GM06990 (cell line): ENCODE measurements at regions not wholly inside any gene's neighbourhood (a gene's known extent, or its start where the extent isn't known, plus 50 kb on each side); places are given as distances from the start of the nearest gene placed in this dataset.

Source experiments
- DNase-seq: peaks from one replicate; pipeline ENCODE4 v3.0.0-alpha.2; 2011; ENCODE audit not compliant: insufficient read length; ENCODE audit errors: extremely low read depth
- H3K27me3 ChIP-seq: replicated peaks from 2 replicates; pipeline ENCODE4 v1.6.0; 2011; ENCODE audit warnings: low read length; ENCODE audit not compliant: control insufficient read depth, insufficient read depth
- H3K36me3 ChIP-seq: 2 replicates; pipeline ENCODE4 v1.5.1; 2011; ENCODE audit warnings: low read length; ENCODE audit not compliant: control insufficient read depth, insufficient read depth
- H3K4me3 ChIP-seq: replicated peaks from 2 replicates; pipeline ENCODE4 v1.5.1; 2011; ENCODE audit warnings: low read depth, mild to moderate bottlenecking, control low read depth, low read length
- TF ChIP-seq, protein P1 (sequence below): IDR thresholded peaks from 2 replicates; pipeline ENCODE4 v1.5.1; 2011; ENCODE audit warnings: low read length, control low read depth, mild to moderate bottlenecking, inconsistent platforms; ENCODE audit not compliant: insufficient read depth, poor library complexity, severe bottlenecking

DNA sequence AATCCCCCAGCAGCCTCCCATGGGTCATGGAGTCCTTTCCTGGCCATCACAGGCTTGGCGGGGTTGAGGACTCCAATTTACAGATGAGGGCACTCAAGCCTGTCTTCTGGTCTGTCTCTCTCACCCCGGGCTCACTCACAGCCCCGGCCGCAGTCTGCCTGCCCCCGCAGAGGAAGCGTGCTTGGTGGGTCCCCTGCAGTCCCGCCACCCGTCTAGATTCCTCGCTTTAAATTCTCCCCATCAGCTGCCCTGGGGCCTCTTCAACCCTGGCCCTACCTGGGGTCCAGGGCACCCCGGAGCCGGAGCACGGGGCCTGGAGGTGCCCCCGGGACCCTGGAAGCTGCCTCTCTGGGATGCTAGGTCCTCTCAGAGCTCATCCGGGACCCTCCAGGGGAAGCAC, 92.9 kb downstream of the ENGASE start:
- no peak for DNase-seq
- Histone ChIP-seq H3K4me3 (no peak overlapping the region), H3K27me3 (no peaks in the 10 kb centered on the region; the same call in 1 of the 2 replicates)

DNA sequence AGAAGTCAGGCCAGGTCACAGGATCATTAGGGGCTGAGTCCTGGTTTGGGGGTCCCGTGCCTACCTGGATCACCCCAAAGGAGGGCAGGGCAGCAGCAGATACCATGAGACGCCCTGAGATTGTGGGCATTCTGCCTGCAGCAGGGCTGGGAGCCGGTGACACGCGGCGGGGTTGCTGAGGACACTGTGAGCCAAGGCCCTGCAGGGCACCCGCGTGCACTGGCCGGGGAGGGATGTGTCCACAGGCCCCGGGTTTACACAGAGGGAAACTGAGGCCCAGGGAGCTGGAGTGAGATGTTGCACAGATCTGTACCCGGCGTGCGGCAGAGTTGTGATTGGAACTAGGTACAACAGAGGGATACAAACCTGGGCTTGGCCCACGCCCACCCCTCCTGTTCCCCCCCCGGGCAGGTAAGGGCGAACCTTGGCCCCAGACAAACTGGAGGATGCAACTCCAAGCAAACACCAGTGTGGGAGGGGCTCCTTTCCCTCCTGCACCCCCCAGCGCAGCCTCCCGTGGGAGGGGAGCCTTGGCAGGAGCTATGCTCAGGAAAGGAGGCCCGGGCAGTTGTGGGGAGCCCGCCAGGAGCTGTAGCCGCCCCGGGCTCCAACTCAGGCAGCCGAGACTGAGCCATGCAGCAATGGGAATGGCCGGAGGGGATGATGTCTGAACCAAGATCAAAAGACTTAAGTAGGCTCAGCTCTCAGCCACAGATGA, 91.3 kb downstream of the ENGASE start:
- Histone ChIP-seq H3K4me3 (no peak overlapping the region), H3K36me3 (no peaks in the 10 kb centered on the region), H3K27me3 (no peaks in the 10 kb centered on the region; the same call in 1 of the 2 replicates)
- TF ChIP-seq, protein P1, sequence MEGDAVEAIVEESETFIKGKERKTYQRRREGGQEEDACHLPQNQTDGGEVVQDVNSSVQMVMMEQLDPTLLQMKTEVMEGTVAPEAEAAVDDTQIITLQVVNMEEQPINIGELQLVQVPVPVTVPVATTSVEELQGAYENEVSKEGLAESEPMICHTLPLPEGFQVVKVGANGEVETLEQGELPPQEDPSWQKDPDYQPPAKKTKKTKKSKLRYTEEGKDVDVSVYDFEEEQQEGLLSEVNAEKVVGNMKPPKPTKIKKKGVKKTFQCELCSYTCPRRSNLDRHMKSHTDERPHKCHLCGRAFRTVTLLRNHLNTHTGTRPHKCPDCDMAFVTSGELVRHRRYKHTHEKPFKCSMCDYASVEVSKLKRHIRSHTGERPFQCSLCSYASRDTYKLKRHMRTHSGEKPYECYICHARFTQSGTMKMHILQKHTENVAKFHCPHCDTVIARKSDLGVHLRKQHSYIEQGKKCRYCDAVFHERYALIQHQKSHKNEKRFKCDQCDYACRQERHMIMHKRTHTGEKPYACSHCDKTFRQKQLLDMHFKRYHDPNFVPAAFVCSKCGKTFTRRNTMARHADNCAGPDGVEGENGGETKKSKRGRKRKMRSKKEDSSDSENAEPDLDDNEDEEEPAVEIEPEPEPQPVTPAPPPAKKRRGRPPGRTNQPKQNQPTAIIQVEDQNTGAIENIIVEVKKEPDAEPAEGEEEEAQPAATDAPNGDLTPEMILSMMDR: no peak
- no peak for DNase-seq

More for the DNA sequence above, 92.9 kb downstream of the ENGASE start:
- TF ChIP-seq, protein P1: no peak
- no peaks in the 10 kb centered on the region for H3K36me3 ChIP-seq

DNA sequence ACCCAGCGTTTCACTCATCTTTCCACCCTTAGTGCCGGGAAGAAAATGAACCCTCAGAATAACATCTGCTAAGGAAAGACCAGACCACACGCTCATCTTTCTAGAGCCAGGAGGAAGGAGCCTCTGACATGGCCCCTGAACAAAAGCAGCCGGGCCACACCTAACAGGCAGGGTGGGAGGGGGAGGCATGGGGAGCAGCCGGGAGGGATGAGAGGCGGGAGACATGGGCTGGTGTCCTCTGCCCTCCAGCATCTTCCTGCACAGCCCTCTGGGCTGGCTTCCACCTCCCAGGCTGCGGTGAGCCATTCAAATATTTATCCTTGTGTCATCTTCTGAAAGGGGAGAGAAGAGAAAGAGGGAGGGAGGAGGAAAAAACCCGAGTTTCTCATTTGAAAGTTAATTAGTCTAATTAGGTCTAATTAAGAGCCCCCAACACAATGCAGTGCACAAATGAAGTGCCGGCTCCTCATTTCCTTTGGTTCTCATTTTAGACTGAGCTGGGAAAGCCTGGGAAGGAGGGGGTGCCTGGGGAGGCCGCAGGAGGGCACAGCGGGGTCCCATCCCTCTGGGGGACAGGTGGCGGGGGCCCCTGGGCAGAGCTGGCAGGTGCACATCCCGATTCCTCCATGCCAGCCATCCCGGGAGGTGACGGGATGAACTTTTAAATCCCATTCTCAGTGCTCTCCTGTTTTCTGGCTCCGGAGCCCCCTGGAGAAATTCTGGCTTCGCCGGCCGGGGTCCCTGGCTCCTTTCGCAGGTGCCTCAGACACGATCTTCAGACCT, 90.5 kb downstream of the ENGASE start:
- no peaks in the 10 kb centered on the region; the same call in 1 of the 2 replicates for H3K27me3 ChIP-seq
- H3K36me3 ChIP-seq: no peaks in the 10 kb centered on the region
- TF ChIP-seq, protein P1: no peak
- DNase-seq: no peak
- no peak overlapping the region for H3K4me3 ChIP-seq

DNA sequence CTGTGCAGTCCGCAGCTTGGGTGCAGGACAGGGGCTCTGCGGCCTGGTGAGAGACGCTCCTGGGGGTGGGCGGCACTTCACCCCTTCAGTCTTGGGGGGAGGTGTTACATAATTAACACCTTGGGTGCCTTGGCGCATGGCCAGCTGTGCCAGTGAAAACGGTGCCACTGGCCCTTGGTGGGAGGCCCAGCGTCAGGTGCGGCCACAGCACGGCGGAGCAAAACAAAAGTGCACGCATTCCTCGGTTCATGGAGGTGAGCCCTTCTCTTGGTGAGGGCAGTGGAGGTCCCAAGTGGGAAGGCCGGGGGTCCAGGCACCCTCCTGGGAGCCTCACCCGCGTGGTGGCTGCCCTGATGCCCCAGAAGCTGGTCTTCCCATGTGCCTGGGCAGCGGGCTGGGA, 89.8 kb downstream of the ENGASE start:
- no peak for DNase-seq
- no peaks in the 10 kb centered on the region for H3K36me3 ChIP-seq
- no peak overlapping the region for H3K4me3 ChIP-seq
- TF ChIP-seq, protein P1: no peak
- H3K27me3 ChIP-seq: no peaks in the 10 kb centered on the region; the same call in 1 of the 2 replicates

DNA sequence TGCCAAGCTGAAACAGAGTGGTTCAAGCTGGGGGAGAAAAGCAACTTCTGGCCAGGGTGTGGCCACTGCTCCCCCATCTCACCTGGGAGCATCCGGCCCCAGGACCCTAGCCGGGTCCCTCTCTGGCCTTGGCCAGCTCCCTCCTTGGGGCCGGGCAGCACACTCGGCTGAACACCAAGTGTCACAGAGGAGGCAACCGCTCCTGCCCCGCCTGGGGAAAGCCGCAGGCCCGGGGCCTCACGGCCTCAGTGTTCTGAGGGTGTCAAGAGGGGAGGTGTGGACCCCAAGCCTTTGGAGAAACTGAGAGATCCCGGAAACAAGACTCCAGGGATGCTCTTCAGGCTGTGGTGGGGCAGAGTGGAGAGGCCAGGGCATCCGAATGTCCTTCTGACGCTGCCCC, 88.4 kb downstream of the ENGASE start:
- TF ChIP-seq, protein P1: no peak
- Histone ChIP-seq H3K36me3 (no peaks in the 10 kb centered on the region), H3K4me3 (no peak overlapping the region), H3K27me3 (no peaks in the 10 kb centered on the region; the same call in 1 of the 2 replicates)
- DNase-seq: no peak
